IgD-negative memory B cell (primary cell): ENCODE measurements at regions not wholly inside any gene's neighbourhood (a gene's known extent, or its start where the extent isn't known, plus 50 kb on each side); places are given as distances from the start of the nearest gene placed in this dataset.
A peak's percentile ranks its signal among the peaks of the same experiment; 100 is the strongest.

Experiments used
- H3K27ac Mint-ChIP-seq, 3 donors: one replicate each; pipeline ENCODE4 v1.8.0; 2020 to 2022; ENCODE audit warnings: mild to moderate bottlenecking in 3 of 3, mixed read lengths in 3 of 3, moderate library complexity in 1 of 3
- H3K27me3 Mint-ChIP-seq: one replicate; pipeline ENCODE4 v1.8.0; 2021; ENCODE audit warnings: mixed read lengths
- H3K36me3 Mint-ChIP-seq: one replicate; pipeline ENCODE4 v1.8.0; 2020; ENCODE audit warnings: mild to moderate bottlenecking, mixed read lengths
- H3K4me1 Mint-ChIP-seq, 3 donors: one replicate each; pipeline ENCODE4 v1.8.0; 2020 to 2022; ENCODE audit warnings: mixed read lengths in 3 of 3, mild to moderate bottlenecking in 1 of 3
- H3K4me3 Mint-ChIP-seq, 4 donors: one replicate each; pipeline ENCODE4 v1.8.0; 2020 to 2022; ENCODE audit warnings: mild to moderate bottlenecking in 4 of 4, mixed read lengths in 4 of 4, moderate library complexity in 3 of 4
- H3K9me3 Mint-ChIP-seq, 3 donors: one replicate each; pipeline ENCODE4 v1.8.0; 2020 to 2021; ENCODE audit warnings: mixed read lengths in 3 of 3, mild to moderate bottlenecking in 1 of 3

GRCh38 chr2:60259781-60260180 is 293.7 kb downstream of the BCL11A start:
- H3K4me3 Mint-ChIP-seq: no peak overlapping the region
- H3K9me3 Mint-ChIP-seq: no peaks in the 10 kb centered on the region
- no peaks in the 10 kb centered on the region for H3K27me3 Mint-ChIP-seq
- H3K27ac Mint-ChIP-seq: no peak overlapping the region
- no peaks in the 10 kb centered on the region for H3K36me3 Mint-ChIP-seq
- peaks cover 0 to 7% (median 4%) of the 10 kb centered on the region in 3 donors for H3K4me1 Mint-ChIP-seq

GRCh38 chr2:60252581-60253150 is 300.8 kb downstream of the BCL11A start:
- H3K4me3 Mint-ChIP-seq: no peak overlapping the region
- H3K27ac Mint-ChIP-seq: no peak overlapping the region
- H3K36me3 Mint-ChIP-seq: peaks cover 2% of the 10 kb centered on the region
- peaks cover 0 to 4% (median 3%) of the 10 kb centered on the region in 3 donors for H3K4me1 Mint-ChIP-seq
- H3K27me3 Mint-ChIP-seq: no peaks in the 10 kb centered on the region
- H3K9me3 Mint-ChIP-seq: no peaks in the 10 kb centered on the region

GRCh38 chr2:60251247-60251646 is 302.2 kb downstream of the BCL11A start:
- Mint-ChIP-seq H3K4me3 (no peak overlapping the region), H3K9me3 (no peaks in the 10 kb centered on the region), H3K36me3 (peaks cover 2% of the 10 kb centered on the region), H3K4me1 (peaks cover 0 to 4% (median 3%) of the 10 kb centered on the region in 3 donors), H3K27me3 (no peaks in the 10 kb centered on the region), H3K27ac (no peak overlapping the region)

- H3K27me3 Mint-ChIP-seq: peaks cover 1% of the 10 kb centered on the region
- H3K9me3 Mint-ChIP-seq: peaks cover 0 to under 1% (median 0%) of the 10 kb centered on the region in 3 donors
- H3K36me3 Mint-ChIP-seq: peaks cover 2% of the 10 kb centered on the region
- H3K4me1 Mint-ChIP-seq: peaks cover 0 to 3% (median 1%) of the 10 kb centered on the region in 3 donors
- H3K27ac Mint-ChIP-seq: no peak overlapping the region
- no peak overlapping the region for H3K4me3 Mint-ChIP-seq
Observed at GRCh38 chr2:60249879-60250278, 303.6 kb downstream of the BCL11A start.

GRCh38 chr2:60247471-60247870 is 306.0 kb downstream of the BCL11A start:
- H3K27me3 Mint-ChIP-seq: peaks cover 1% of the 10 kb centered on the region
- H3K27ac Mint-ChIP-seq: no peak overlapping the region
- peaks cover 2% of the 10 kb centered on the region for H3K36me3 Mint-ChIP-seq
- H3K4me1 Mint-ChIP-seq: no peaks in the 10 kb centered on the region
- peaks cover 0 to 3% (median 0%) of the 10 kb centered on the region in 3 donors for H3K9me3 Mint-ChIP-seq
- no peak overlapping the region for H3K4me3 Mint-ChIP-seq

GRCh38 chr2:60246583-60246982 is 306.9 kb downstream of the BCL11A start:
- H3K27ac Mint-ChIP-seq: no peak overlapping the region
- H3K4me1 Mint-ChIP-seq: no peaks in the 10 kb centered on the region
- no peak overlapping the region for H3K4me3 Mint-ChIP-seq
- peaks cover 2% of the 10 kb centered on the region for H3K36me3 Mint-ChIP-seq
- H3K9me3 Mint-ChIP-seq: peaks cover 0 to 3% (median 0%) of the 10 kb centered on the region in 3 donors
- H3K27me3 Mint-ChIP-seq: peaks cover 1% of the 10 kb centered on the region

- H3K27ac Mint-ChIP-seq: peak overlapping the region in 2 of 3 donors; percentile 6 to 54
- H3K4me1 Mint-ChIP-seq: peaks cover 3 to 13% (median 12%) of the 10 kb centered on the region in 3 donors
Observed at GRCh38 chr2:60234274-60234986, 319.0 kb downstream of the BCL11A start.

GRCh38 chr2:60230596-60230995 is 322.9 kb downstream of the BCL11A start:
- Mint-ChIP-seq H3K36me3 (peaks cover 2% of the 10 kb centered on the region), H3K27ac (no peak overlapping the region), H3K4me3 (peak overlapping the region in 1 of 4 donors; percentile 61), H3K4me1 (peaks cover 6 to 23% (median 12%) of the 10 kb centered on the region in 3 donors), H3K9me3 (peaks cover 6 to 21% (median 14%) of the 10 kb centered on the region in 3 donors), H3K27me3 (no peaks in the 10 kb centered on the region)

More at GRCh38 chr2:60234274-60234986, 319.0 kb downstream of the BCL11A start:
- Mint-ChIP-seq H3K9me3 (peaks cover 8 to 18% (median 12%) of the 10 kb centered on the region in 3 donors), H3K36me3 (peaks cover 2% of the 10 kb centered on the region), H3K4me3 (no peak overlapping the region), H3K27me3 (no peaks in the 10 kb centered on the region)

GRCh38 chr2:60230037-60230436 is 323.4 kb downstream of the BCL11A start:
- peaks cover 6 to 21% (median 14%) of the 10 kb centered on the region in 3 donors for H3K9me3 Mint-ChIP-seq
- H3K4me3 Mint-ChIP-seq: peak overlapping the region in 1 of 4 donors; percentile 61
- H3K27ac Mint-ChIP-seq: no peak overlapping the region
- peaks cover 8 to 23% (median 12%) of the 10 kb centered on the region in 3 donors for H3K4me1 Mint-ChIP-seq
- H3K36me3 Mint-ChIP-seq: peaks cover 2% of the 10 kb centered on the region
- H3K27me3 Mint-ChIP-seq: no peaks in the 10 kb centered on the region

GRCh38 chr2:60226943-60227342 is 326.5 kb downstream of the BCL11A start:
- Mint-ChIP-seq H3K27me3 (no peaks in the 10 kb centered on the region), H3K4me1 (peaks cover 6 to 20% (median 6%) of the 10 kb centered on the region in 3 donors), H3K4me3 (no peak overlapping the region), H3K36me3 (peaks cover 2% of the 10 kb centered on the region), H3K9me3 (peaks cover 2 to 9% (median 9%) of the 10 kb centered on the region in 3 donors), H3K27ac (no peak overlapping the region)

GRCh38 chr2:60226191-60226590 is 327.3 kb downstream of the BCL11A start:
- Mint-ChIP-seq H3K4me1 (peaks cover 6 to 20% (median 6%) of the 10 kb centered on the region in 3 donors), H3K4me3 (no peak overlapping the region), H3K27me3 (no peaks in the 10 kb centered on the region), H3K27ac (no peak overlapping the region), H3K36me3 (no peaks in the 10 kb centered on the region), H3K9me3 (peaks cover 0 to 8% (median 3%) of the 10 kb centered on the region in 3 donors)

- no peak overlapping the region for H3K4me3 Mint-ChIP-seq
- H3K4me1 Mint-ChIP-seq: peaks cover 0 to 9% (median 5%) of the 10 kb centered on the region in 3 donors
- H3K36me3 Mint-ChIP-seq: no peaks in the 10 kb centered on the region
- H3K9me3 Mint-ChIP-seq: peaks cover 0 to 3% (median 0%) of the 10 kb centered on the region in 3 donors
- H3K27me3 Mint-ChIP-seq: no peaks in the 10 kb centered on the region
- no peak overlapping the region for H3K27ac Mint-ChIP-seq
Observed at GRCh38 chr2:60223859-60224258, 329.6 kb downstream of the BCL11A start.

GRCh38 chr2:60221098-60221497 is 332.4 kb downstream of the BCL11A start:
- Mint-ChIP-seq H3K4me3 (no peak overlapping the region), H3K4me1 (peaks cover 0 to 4% (median 1%) of the 10 kb centered on the region in 3 donors), H3K27me3 (no peaks in the 10 kb centered on the region), H3K36me3 (no peaks in the 10 kb centered on the region), H3K27ac (no peak overlapping the region), H3K9me3 (no peaks in the 10 kb centered on the region)

- H3K9me3 Mint-ChIP-seq: no peaks in the 10 kb centered on the region
- no peak overlapping the region for H3K4me3 Mint-ChIP-seq
- H3K27me3 Mint-ChIP-seq: no peaks in the 10 kb centered on the region
- H3K36me3 Mint-ChIP-seq: no peaks in the 10 kb centered on the region
- no peak overlapping the region for H3K27ac Mint-ChIP-seq
- H3K4me1 Mint-ChIP-seq: peaks cover 0 to 4% (median 2%) of the 10 kb centered on the region in 3 donors
Observed at GRCh38 chr2:60219536-60219935, 333.9 kb downstream of the BCL11A start.

GRCh38 chr2:60216452-60216995 is 336.9 kb downstream of the BCL11A start:
- no peak overlapping the region for H3K27ac Mint-ChIP-seq
- no peaks in the 10 kb centered on the region for H3K27me3 Mint-ChIP-seq
- no peak overlapping the region for H3K4me3 Mint-ChIP-seq
- H3K4me1 Mint-ChIP-seq: peaks cover 0 to 5% (median 4%) of the 10 kb centered on the region in 3 donors
- no peaks in the 10 kb centered on the region for H3K9me3 Mint-ChIP-seq
- no peaks in the 10 kb centered on the region for H3K36me3 Mint-ChIP-seq
